ENCODE measurements at regions not wholly inside any gene's neighbourhood (a gene's known extent, or its start where the extent isn't known, plus 50 kb on each side); places are given as distances from the start of the nearest gene placed in this dataset.

- Histone ChIP-seq H3K27ac (no peak overlapping the region), H3K27me3 (no peaks in the 10 kb centered on the region), H3K9me3 (no peaks in the 10 kb centered on the region), H3K4me3 (no peak overlapping the region), H3K36me3 (no peaks in the 10 kb centered on the region), H3K4me1 (no peaks in the 10 kb centered on the region)
- intact Hi-C loops (cut with DNase I; ENCODE audit: low total_unique reads) = no loop called here
- no peak for TF ChIP-seq CTCF (IDR thresholded peaks at IDR 0.05)
- DNase-seq = no peak
Observed at GRCh38 chr18:78906066-78906465, 73.6 kb upstream of the SALL3 start.

GRCh38 chr18:78908462-78909260 is 71.0 kb upstream of the SALL3 start:
- intact Hi-C loops (cut with DNase I; ENCODE audit: low total_unique reads) = no loop called here
- Histone ChIP-seq H3K36me3 (no peaks in the 10 kb centered on the region), H3K9me3 (no peaks in the 10 kb centered on the region), H3K4me3 (no peak overlapping the region), H3K4me1 (no peaks in the 10 kb centered on the region), H3K27me3 (peaks cover 0 to 4% of the 10 kb centered on the region in 2 donors), H3K27ac (no peak overlapping the region)
- no peak for TF ChIP-seq CTCF (IDR thresholded peaks at IDR 0.05)
- no peak for DNase-seq

GRCh38 chr18:78911751-78912283 is 67.8 kb upstream of the SALL3 start:
- DNase-seq = no peak
- H3K4me3 ChIP-seq = no peak overlapping the region
- no peaks in the 10 kb centered on the region for H3K9me3 ChIP-seq
- H3K36me3 ChIP-seq = no peaks in the 10 kb centered on the region
- no peak overlapping the region for H3K27ac ChIP-seq
- no peak for TF ChIP-seq CTCF (IDR thresholded peaks at IDR 0.05)
- H3K27me3 ChIP-seq = peaks cover 0 to 5% of the 10 kb centered on the region in 2 donors
- intact Hi-C loops (cut with DNase I; ENCODE audit: low total_unique reads) = no loop called here
- H3K4me1 ChIP-seq = no peaks in the 10 kb centered on the region

GRCh38 chr18:78912336-78912735 is 67.3 kb upstream of the SALL3 start:
- Histone ChIP-seq H3K9me3 (no peaks in the 10 kb centered on the region), H3K36me3 (no peaks in the 10 kb centered on the region), H3K27ac (no peak overlapping the region), H3K4me1 (no peaks in the 10 kb centered on the region), H3K27me3 (peaks cover 0 to 5% of the 10 kb centered on the region in 2 donors), H3K4me3 (no peak overlapping the region)
- TF ChIP-seq CTCF (IDR thresholded peaks at IDR 0.05) = no peak
- DNase-seq = no peak
- intact Hi-C loops (cut with DNase I; ENCODE audit: low total_unique reads) = no loop called here

GRCh38 chr18:78912844-78913243 is 66.8 kb upstream of the SALL3 start:
- Histone ChIP-seq H3K4me3 (no peak overlapping the region), H3K4me1 (no peaks in the 10 kb centered on the region), H3K27me3 (peaks cover 0 to 5% of the 10 kb centered on the region in 2 donors), H3K27ac (no peak overlapping the region), H3K36me3 (no peaks in the 10 kb centered on the region), H3K9me3 (no peaks in the 10 kb centered on the region)
- TF ChIP-seq CTCF (IDR thresholded peaks at IDR 0.05) = no peak
- intact Hi-C loops (cut with DNase I; ENCODE audit: low total_unique reads) = no loop called here
- no peak for DNase-seq
